Lower lobe of right lung (tissue), 2 donors: ENCODE measurements at regions not wholly inside any gene's neighbourhood (a gene's known extent, or its start where the extent isn't known, plus 50 kb on each side); places are given as distances from the start of the nearest gene placed in this dataset.
"Not testable (repeated sequence)": the region's sequence is repeated elsewhere in the genome, so short reads cannot be mapped to it uniquely, and the experiment has no call there.

Experiments used
- ATAC-seq, 2 donors: fragments of 200-7000 bp; cut with Tn5 transposase; one replicate each; pipeline ENCODE4 v1.9.1; 2020 to 2022; ENCODE audit warnings: mild to moderate bottlenecking in 2 of 2, moderate library complexity in 2 of 2
- DNase-seq: peaks from one replicate; pipeline ENCODE4 v3.0.0-alpha.2; 2020
- H3K27ac ChIP-seq: fragments of 200-600 bp; one replicate; pipeline ENCODE4 v1.8.0; 2022
- H3K27me3 ChIP-seq: fragments of 200-600 bp; one replicate; pipeline ENCODE4 v1.8.0; 2022; ENCODE audit warnings: low read depth
- H3K36me3 ChIP-seq: fragments of 200-600 bp; one replicate; pipeline ENCODE4 v1.8.0; 2022; ENCODE audit warnings: mild to moderate bottlenecking
- H3K4me1 ChIP-seq: fragments of 200-600 bp; one replicate; pipeline ENCODE4 v1.8.0; 2022
- H3K4me3 ChIP-seq: fragments of 200-600 bp; one replicate; pipeline ENCODE4 v1.8.0; 2022; ENCODE audit warnings: mild to moderate bottlenecking
- H3K9me3 ChIP-seq: fragments of 200-600 bp; one replicate; pipeline ENCODE4 v1.8.0; 2022
- intact Hi-C: fragments of 100-400 bp; cut with DNase I; formaldehyde crosslinking; loops from one replicate; pipeline ENCODE4 v1.11.0; 2022
- donor health status: DM: no; HTN: yes; CAD: no; lungs with severe emphysema.

GRCh38 chrY:23852329-23852728 is 195.5 kb downstream of the CDY1B start:
- H3K27me3 ChIP-seq, DNase-seq, H3K36me3 ChIP-seq, H3K27ac ChIP-seq, ATAC-seq, H3K9me3 ChIP-seq, H3K4me3 ChIP-seq, intact Hi-C loops, H3K4me1 ChIP-seq: not testable (repeated sequence)

- H3K36me3 ChIP-seq, H3K4me1 ChIP-seq, DNase-seq, H3K9me3 ChIP-seq, intact Hi-C loops, H3K27ac ChIP-seq, H3K27me3 ChIP-seq, ATAC-seq, H3K4me3 ChIP-seq: not testable (repeated sequence)
Observed at GRCh38 chrY:23850782-23851181, 197.0 kb downstream of the CDY1B start.

- H3K27me3 ChIP-seq, H3K4me1 ChIP-seq, ATAC-seq, H3K9me3 ChIP-seq, H3K4me3 ChIP-seq, intact Hi-C loops, H3K27ac ChIP-seq, H3K36me3 ChIP-seq, DNase-seq: not testable (repeated sequence)
Observed at GRCh38 chrY:23847806-23848447, 199.9 kb downstream of the CDY1B start.

- intact Hi-C loops, H3K27me3 ChIP-seq, H3K9me3 ChIP-seq, DNase-seq, ATAC-seq, H3K36me3 ChIP-seq, H3K4me1 ChIP-seq, H3K27ac ChIP-seq, H3K4me3 ChIP-seq: not testable (repeated sequence)
Observed at GRCh38 chrY:23843720-23844119, 204.1 kb downstream of the CDY1B start.

- H3K9me3 ChIP-seq, ATAC-seq, H3K27me3 ChIP-seq, intact Hi-C loops, H3K4me1 ChIP-seq, H3K27ac ChIP-seq, H3K36me3 ChIP-seq, H3K4me3 ChIP-seq, DNase-seq: not testable (repeated sequence)
Observed at GRCh38 chrY:23829749-23830148, 218.1 kb downstream of the CDY1B start.

- H3K4me3 ChIP-seq, DNase-seq, H3K4me1 ChIP-seq, ATAC-seq, H3K36me3 ChIP-seq, H3K27ac ChIP-seq, H3K9me3 ChIP-seq, H3K27me3 ChIP-seq, intact Hi-C loops: not testable (repeated sequence)
Observed at GRCh38 chrY:23821929-23822328, 225.9 kb downstream of the CDY1B start.

GRCh38 chrY:23790682-23791081 is 257.1 kb downstream of the CDY1B start:
- H3K27me3 ChIP-seq, H3K4me1 ChIP-seq, intact Hi-C loops: not testable (repeated sequence)

GRCh38 chrY:23748714-23749113 is 299.1 kb downstream of the CDY1B start:
- H3K9me3 ChIP-seq, H3K27ac ChIP-seq, H3K4me1 ChIP-seq, H3K27me3 ChIP-seq, intact Hi-C loops, H3K4me3 ChIP-seq, H3K36me3 ChIP-seq, DNase-seq: not testable (repeated sequence)
- ATAC-seq: peak in 1 of 2 donors; percentile 70

More at GRCh38 chrY:23790682-23791081, 257.1 kb downstream of the CDY1B start:
- not testable (repeated sequence) for DNase-seq, H3K9me3 ChIP-seq, H3K4me3 ChIP-seq, H3K27ac ChIP-seq, H3K36me3 ChIP-seq, ATAC-seq
